ENCODE measurements at regions not wholly inside any gene's neighbourhood (a gene's known extent, or its start where the extent isn't known, plus 50 kb on each side); places are given as distances from the start of the nearest gene placed in this dataset.

GRCh38 chr7:15042285-15043065 is 139.9 kb upstream of the DGKB start:
- Histone ChIP-seq H4K5ac (ENCODE audit: insufficient read length, low read depth, low read length) (no peak overlapping the region), H2BK12ac (ENCODE audit: insufficient read length, low read depth, low read length) (no peak overlapping the region), H2AK5ac (ENCODE audit: insufficient read length, low read length) (no peak overlapping the region), H2BK120ac (ENCODE audit: low read depth, low read length, poor library complexity, severe bottlenecking) (no peak overlapping the region), H2BK5ac (ENCODE audit: insufficient read length, low read length) (no peak overlapping the region), H2AFZ (ENCODE audit: low read length) (no peak overlapping the region), H3K4me1 (ENCODE audit: insufficient read depth, low read length) (no peaks in the 10 kb centered on the region), H3K79me2 (ENCODE audit: insufficient read depth, low read length) (no peaks in the 10 kb centered on the region), H3K4ac (ENCODE audit: low read depth, low read length) (no peak overlapping the region), H3K9ac (ENCODE audit: extremely low read depth, insufficient read length, low read length) (no peak overlapping the region), H2BK15ac (ENCODE audit: low read depth, low read length) (no peak overlapping the region), H3K56ac (ENCODE audit: insufficient read length, low read depth, low read length) (no peak overlapping the region), H3T11ph (ENCODE audit: low read length) (no peak overlapping the region), H3K27me3 (ENCODE audit: insufficient read depth, low read length) (no peaks in the 10 kb centered on the region), H3K79me1 (ENCODE audit: insufficient read depth, low read depth, low read length, poor library complexity, severe bottlenecking) (no peaks in the 10 kb centered on the region), H2BK20ac (ENCODE audit: low read depth, low read length, poor library complexity, severe bottlenecking) (no peak overlapping the region), H3K27ac (ENCODE audit: insufficient read length, low read depth, low read length) (no peak overlapping the region), H3K4me2 (ENCODE audit: insufficient read depth, insufficient read length, low read length) (no peak overlapping the region), H3K23me2 (ENCODE audit: insufficient read length, low read depth, low read length, poor library complexity, severe bottlenecking) (no peaks in the 10 kb centered on the region), H4K91ac (ENCODE audit: insufficient read length, low read depth, low read length) (no peak overlapping the region), H4K20me1 (ENCODE audit: control insufficient read depth, insufficient read depth, insufficient read length) (no peaks in the 10 kb centered on the region), H3K23ac (ENCODE audit: insufficient read length, low read depth, low read length) (no peak overlapping the region), H3K9me3 (ENCODE audit: control insufficient read depth, low read depth, low read length) (no peaks in the 10 kb centered on the region), H3K14ac (ENCODE audit: insufficient read depth, low read length) (no peak overlapping the region), H4K8ac (replicated peaks; ENCODE audit: insufficient read length, low read depth, low read length) (no peak overlapping the region), H3K18ac (ENCODE audit: insufficient read length, low read depth, low read length) (no peak overlapping the region)
- Mint-ChIP-seq H3K4me3 (no peak overlapping the region), H3K9me3 (no peaks in the 10 kb centered on the region), H3K36me3 (ENCODE audit: insufficient read depth in 1 of 3, low read depth in 3 of 3) (no peaks in the 10 kb centered on the region), H3K4me1 (no peaks in the 10 kb centered on the region), H3K27ac (no peak overlapping the region), H3K27me3 (ENCODE audit: low read depth) (no peaks in the 10 kb centered on the region)
- no peak for DNase-seq
- TF ChIP-seq CTCF (conservative IDR thresholded peaks at IDR 0.05) = no peak
- no CpG with 5 or more reads among the region's 1 CpG for WGBS (ENCODE audit: extremely low coverage, insufficient read length, low lambda C conversion rate)

All from H9 (cell line).